ENCODE measurements at regions not wholly inside any gene's neighbourhood (a gene's known extent, or its start where the extent isn't known, plus 50 kb on each side); places are given as distances from the start of the nearest gene placed in this dataset.

DNA sequence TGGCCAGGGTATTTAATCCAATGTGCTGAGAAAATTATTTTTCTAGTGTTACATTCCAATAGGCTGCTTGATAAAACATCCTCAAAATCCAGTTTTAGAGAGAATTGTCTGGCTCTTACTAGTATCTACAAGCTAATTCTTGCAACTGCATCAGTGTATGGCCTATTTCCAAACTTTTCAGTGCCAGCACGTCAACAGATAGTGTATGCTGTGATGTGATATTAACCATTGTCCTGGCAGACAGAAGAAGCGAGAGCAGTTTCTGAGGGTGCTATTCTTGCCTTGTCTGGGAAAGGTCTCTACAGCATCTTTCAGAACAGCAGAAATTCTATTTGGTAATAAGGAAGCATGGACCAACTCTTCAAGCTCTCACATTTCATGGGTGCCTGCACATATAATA lies 174.2 kb upstream of the CDH12 start:
- TF ChIP-seq POLR2A (IDR thresholded peaks at IDR 0.05; ENCODE audit: low read length) (no peak), GATA1 (IDR thresholded peaks at IDR 0.05; ENCODE audit: low read depth, low read length) (no peak)
